ENCODE measurements at regions not wholly inside any gene's neighbourhood (a gene's known extent, or its start where the extent isn't known, plus 50 kb on each side); places are given as distances from the start of the nearest gene placed in this dataset.

GRCh38 chr17:55663400-55663799, 59.3 kb downstream of the TMEM100 start:
- H2AFZ ChIP-seq (ENCODE audit: low read length): no peak overlapping the region
- peaks cover 10% of the 10 kb centered on the region for H3K4me1 ChIP-seq (ENCODE audit: insufficient read depth, low read length, poor library complexity, severe bottlenecking)

GRCh38 chr17:55661963-55662834, 60.5 kb downstream of the TMEM100 start:
- TF ChIP-seq EZH2phosphoT487 (IDR thresholded peaks at IDR 0.05; ENCODE audit: borderline replicate concordance) (no peak), CTCF (conservative IDR thresholded peaks at IDR 0.05; ENCODE audit: low read length) (no peak)
- H3K9ac ChIP-seq (ENCODE audit: low read depth, low read length, poor library complexity, severe bottlenecking): no peak overlapping the region

More at GRCh38 chr17:55663400-55663799, 59.3 kb downstream of the TMEM100 start:
- TF ChIP-seq CTCF (conservative IDR thresholded peaks at IDR 0.05; ENCODE audit: low read length) (no peak), EZH2phosphoT487 (IDR thresholded peaks at IDR 0.05; ENCODE audit: borderline replicate concordance) (no peak)
- Histone ChIP-seq H3K4me3 (ENCODE audit: low read length, poor library complexity, severe bottlenecking) (no peak overlapping the region), H3K4me2 (ENCODE audit: low read depth, low read length, poor library complexity, severe bottlenecking) (no peak overlapping the region), H3K9ac (ENCODE audit: low read depth, low read length, poor library complexity, severe bottlenecking) (no peak overlapping the region), H3K36me3 (ENCODE audit: insufficient read depth, low read length) (no peaks in the 10 kb centered on the region), H3F3A (ENCODE audit: low read depth) (no peaks in the 10 kb centered on the region), H3K9me3 (ENCODE audit: insufficient read depth, low read depth, low read length) (no peaks in the 10 kb centered on the region), H3K79me2 (ENCODE audit: insufficient read depth, low read length) (no peaks in the 10 kb centered on the region), H4K20me1 (ENCODE audit: insufficient read depth, low read length, poor library complexity, severe bottlenecking) (no peaks in the 10 kb centered on the region), H3K9me2 (replicated peaks; ENCODE audit: low read depth, low read length) (no peaks in the 10 kb centered on the region), H3K27me3 (ENCODE audit: insufficient read depth, low read length, poor library complexity, severe bottlenecking) (peaks cover 90% of the 10 kb centered on the region)

GRCh38 chr17:55661256-55661758, 61.4 kb downstream of the TMEM100 start:
- Histone ChIP-seq H3K36me3 (ENCODE audit: insufficient read depth, low read length) (no peaks in the 10 kb centered on the region), H3K27me3 (ENCODE audit: insufficient read depth, low read length, poor library complexity, severe bottlenecking) (peaks cover 91% of the 10 kb centered on the region), H3K9ac (ENCODE audit: low read depth, low read length, poor library complexity, severe bottlenecking) (no peak overlapping the region), H3K79me2 (ENCODE audit: insufficient read depth, low read length) (no peaks in the 10 kb centered on the region), H3K4me2 (ENCODE audit: low read depth, low read length, poor library complexity, severe bottlenecking) (no peak overlapping the region), H2AFZ (ENCODE audit: low read length) (no peak overlapping the region), H3K9me2 (replicated peaks; ENCODE audit: low read depth, low read length) (no peaks in the 10 kb centered on the region), H4K20me1 (ENCODE audit: insufficient read depth, low read length, poor library complexity, severe bottlenecking) (no peaks in the 10 kb centered on the region), H3F3A (ENCODE audit: low read depth) (no peaks in the 10 kb centered on the region), H3K4me3 (ENCODE audit: low read length, poor library complexity, severe bottlenecking) (no peak overlapping the region), H3K9me3 (ENCODE audit: insufficient read depth, low read depth, low read length) (no peaks in the 10 kb centered on the region), H3K4me1 (ENCODE audit: insufficient read depth, low read length, poor library complexity, severe bottlenecking) (peaks cover 10% of the 10 kb centered on the region)
- TF ChIP-seq EZH2phosphoT487 (IDR thresholded peaks at IDR 0.05; ENCODE audit: borderline replicate concordance) (no peak), CTCF (conservative IDR thresholded peaks at IDR 0.05; ENCODE audit: low read length) (no peak)

More at GRCh38 chr17:55661963-55662834, 60.5 kb downstream of the TMEM100 start:
- no peaks in the 10 kb centered on the region for H3K79me2 ChIP-seq (ENCODE audit: insufficient read depth, low read length)
- no peak overlapping the region for H3K4me2 ChIP-seq (ENCODE audit: low read depth, low read length, poor library complexity, severe bottlenecking)
- H3K27me3 ChIP-seq (ENCODE audit: insufficient read depth, low read length, poor library complexity, severe bottlenecking): peaks cover 90% of the 10 kb centered on the region
- no peaks in the 10 kb centered on the region for H3K9me3 ChIP-seq (ENCODE audit: insufficient read depth, low read depth, low read length)
- H3K4me3 ChIP-seq (ENCODE audit: low read length, poor library complexity, severe bottlenecking): no peak overlapping the region
- no peaks in the 10 kb centered on the region for H4K20me1 ChIP-seq (ENCODE audit: insufficient read depth, low read length, poor library complexity, severe bottlenecking)
- peaks cover 10% of the 10 kb centered on the region for H3K4me1 ChIP-seq (ENCODE audit: insufficient read depth, low read length, poor library complexity, severe bottlenecking)
- no peaks in the 10 kb centered on the region for H3K9me2 ChIP-seq (replicated peaks; ENCODE audit: low read depth, low read length)
- no peaks in the 10 kb centered on the region for H3F3A ChIP-seq (ENCODE audit: low read depth)
- no peak overlapping the region for H2AFZ ChIP-seq (ENCODE audit: low read length)
- H3K36me3 ChIP-seq (ENCODE audit: insufficient read depth, low read length): no peaks in the 10 kb centered on the region
